GM10266 (cell line): ENCODE measurements at regions not wholly inside any gene's neighbourhood (a gene's known extent, or its start where the extent isn't known, plus 50 kb on each side); places are given as distances from the start of the nearest gene placed in this dataset.

Experiments
- DNase-seq: peaks from one replicate; pipeline ENCODE4 v3.0.0; 2012; ENCODE audit errors: extremely low spot score
- TF ChIP-seq, protein P1 (sequence below): IDR thresholded peaks from 2 replicates; pipeline ENCODE4 v1.5.1; 2012; ENCODE audit warnings: mild to moderate bottlenecking, low read depth; ENCODE audit not compliant: control insufficient read depth, insufficient read depth; ENCODE audit errors: missing control alignments

DNA sequence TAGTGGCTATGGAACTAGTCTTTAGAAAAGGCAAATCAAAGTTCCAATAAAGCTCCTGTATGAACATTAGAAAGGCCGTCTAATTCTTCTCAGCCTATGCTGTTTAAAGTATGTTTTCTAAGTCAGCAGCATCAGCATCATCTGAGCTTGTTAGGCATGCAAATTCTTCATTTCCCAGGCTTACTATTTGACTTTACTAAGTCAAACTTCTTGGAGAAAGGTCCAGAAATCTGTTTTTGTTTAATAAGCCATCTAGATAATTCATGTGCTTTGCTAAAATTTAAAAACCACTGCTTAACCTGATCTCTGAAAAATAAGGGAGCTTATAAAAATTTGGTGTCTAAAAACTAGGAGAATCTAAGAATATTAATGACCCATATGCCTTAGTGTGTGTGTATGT is 200.2 kb upstream of the SGCD start:
- TF ChIP-seq, protein P1, sequence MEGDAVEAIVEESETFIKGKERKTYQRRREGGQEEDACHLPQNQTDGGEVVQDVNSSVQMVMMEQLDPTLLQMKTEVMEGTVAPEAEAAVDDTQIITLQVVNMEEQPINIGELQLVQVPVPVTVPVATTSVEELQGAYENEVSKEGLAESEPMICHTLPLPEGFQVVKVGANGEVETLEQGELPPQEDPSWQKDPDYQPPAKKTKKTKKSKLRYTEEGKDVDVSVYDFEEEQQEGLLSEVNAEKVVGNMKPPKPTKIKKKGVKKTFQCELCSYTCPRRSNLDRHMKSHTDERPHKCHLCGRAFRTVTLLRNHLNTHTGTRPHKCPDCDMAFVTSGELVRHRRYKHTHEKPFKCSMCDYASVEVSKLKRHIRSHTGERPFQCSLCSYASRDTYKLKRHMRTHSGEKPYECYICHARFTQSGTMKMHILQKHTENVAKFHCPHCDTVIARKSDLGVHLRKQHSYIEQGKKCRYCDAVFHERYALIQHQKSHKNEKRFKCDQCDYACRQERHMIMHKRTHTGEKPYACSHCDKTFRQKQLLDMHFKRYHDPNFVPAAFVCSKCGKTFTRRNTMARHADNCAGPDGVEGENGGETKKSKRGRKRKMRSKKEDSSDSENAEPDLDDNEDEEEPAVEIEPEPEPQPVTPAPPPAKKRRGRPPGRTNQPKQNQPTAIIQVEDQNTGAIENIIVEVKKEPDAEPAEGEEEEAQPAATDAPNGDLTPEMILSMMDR = no peak
- no peak for DNase-seq

DNA sequence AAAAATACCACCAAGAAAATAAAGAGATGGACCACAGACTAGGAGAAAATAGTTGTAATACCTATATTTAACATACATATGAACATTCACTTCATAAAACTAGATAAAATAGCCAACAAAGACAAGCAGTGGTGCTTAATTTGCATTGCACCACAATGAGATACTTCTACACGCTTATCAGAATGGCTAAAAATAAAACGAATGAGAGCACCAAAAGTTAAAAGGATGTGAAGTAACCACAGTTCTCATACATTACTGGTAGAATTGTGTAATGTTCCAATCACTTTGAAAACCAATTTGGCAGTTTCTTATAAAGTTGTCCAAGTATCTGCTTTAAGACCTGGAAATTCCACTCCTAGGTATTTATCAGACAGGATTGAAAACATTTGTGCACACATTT is 198.9 kb upstream of the SGCD start:
- TF ChIP-seq, protein P1 = no peak
- DNase-seq = peak; percentile 10

DNA sequence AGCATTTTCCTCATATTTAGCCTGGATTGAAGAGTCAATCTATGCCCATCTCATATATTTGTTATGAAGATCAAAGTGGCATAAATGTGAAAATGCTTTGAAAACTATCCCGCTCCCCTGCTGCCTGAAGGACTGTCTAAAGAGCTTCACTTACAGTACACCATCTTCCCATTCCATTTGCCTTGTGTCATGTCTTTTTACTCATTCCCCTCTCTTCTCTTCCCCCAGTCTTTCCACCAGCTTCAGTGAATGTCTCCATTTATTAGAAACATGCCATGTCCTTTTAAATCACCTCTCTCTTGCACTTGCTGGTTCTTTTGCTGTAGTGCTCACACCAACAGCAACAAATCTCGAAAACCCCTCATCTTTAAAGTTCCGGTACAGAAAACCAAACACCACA is 192.7 kb upstream of the SGCD start:
- no peak for DNase-seq
- TF ChIP-seq, protein P1 = no peak

GRCh38 chr5:156135531-156135930 is 191.4 kb upstream of the SGCD start:
- TF ChIP-seq, protein P1 = no peak
- no peak for DNase-seq

- TF ChIP-seq, protein P1 = no peak
- DNase-seq = no peak
These were observed 189.7 kb upstream of the SGCD start for GRCh38 chr5:156137071-156137869.

DNA sequence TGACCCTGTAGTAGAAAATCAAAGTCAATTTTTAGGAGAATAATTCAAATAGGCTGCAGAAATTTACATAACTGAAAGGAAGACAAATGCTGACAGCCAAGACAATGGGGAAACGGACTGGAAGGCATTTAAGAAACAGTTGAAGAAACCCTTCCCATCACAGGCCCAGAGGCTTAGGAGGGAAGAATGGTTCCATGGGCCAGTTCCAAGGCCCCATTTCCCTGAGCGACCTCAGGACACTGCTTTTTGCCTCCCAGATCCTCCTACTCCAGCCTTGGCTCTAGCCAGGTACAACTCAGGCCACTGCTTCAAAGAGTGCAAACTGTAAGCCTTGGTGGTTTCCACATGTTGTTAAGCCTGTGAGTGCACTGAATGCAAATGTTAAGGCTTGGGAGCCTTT is 184.1 kb upstream of the SGCD start:
- TF ChIP-seq, protein P1 = no peak
- no peak for DNase-seq

DNA sequence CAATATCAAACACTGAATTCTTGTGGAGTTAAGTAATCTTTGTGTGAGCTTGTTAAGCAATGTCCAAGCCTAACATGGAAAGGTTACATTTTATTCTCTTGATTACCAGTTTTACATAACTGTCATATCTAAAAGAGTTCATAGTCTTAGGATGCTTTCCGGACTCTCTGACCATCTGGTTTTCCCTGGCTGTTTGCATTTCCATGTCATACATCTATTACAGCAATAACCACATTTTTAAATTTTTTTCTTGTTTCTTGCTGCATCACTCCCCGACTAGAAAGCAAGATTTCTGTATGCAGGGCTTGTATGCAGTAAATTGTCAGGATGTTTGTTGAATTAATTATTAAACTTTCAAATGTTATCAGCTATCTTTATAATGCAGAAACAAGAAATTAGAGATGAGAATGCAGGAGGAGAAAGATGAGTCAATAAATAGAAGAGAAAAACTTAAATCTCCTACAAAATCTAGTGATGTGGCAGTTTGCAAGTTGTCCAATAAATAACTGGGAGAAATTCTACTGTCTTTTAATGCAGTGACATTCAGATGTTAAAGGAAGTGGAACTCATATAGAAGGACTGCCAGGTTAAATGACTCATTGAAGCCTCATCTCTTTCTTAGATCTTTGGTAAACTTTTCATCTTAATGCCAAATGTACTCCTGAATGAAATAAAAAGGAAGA is 179.6 kb upstream of the SGCD start:
- DNase-seq = no peak
- TF ChIP-seq, protein P1 = no peak
